Endodermal cell (in vitro differentiated cells): ENCODE measurements at regions not wholly inside any gene's neighbourhood (a gene's known extent, or its start where the extent isn't known, plus 50 kb on each side); places are given as distances from the start of the nearest gene placed in this dataset.

Experiments used
- DNase-seq: peaks from one replicate; pipeline ENCODE4 v3.0.0-alpha.2; 2017
- H3K27ac ChIP-seq: 2 replicates; pipeline ENCODE4 v1.5.1; 2013; ENCODE audit warnings: mild to moderate bottlenecking, low read depth, low read length, moderate library complexity
- H3K27me3 ChIP-seq: 2 replicates; pipeline ENCODE4 v1.6.1; 2013; ENCODE audit warnings: mild to moderate bottlenecking, low read length, moderate library complexity; ENCODE audit not compliant: insufficient read depth, control insufficient read depth, poor library complexity, severe bottlenecking
- H3K36me3 ChIP-seq: 2 replicates; pipeline ENCODE4 v1.7.0; 2013; ENCODE audit warnings: mild to moderate bottlenecking, low read length, moderate library complexity; ENCODE audit not compliant: control insufficient read depth, insufficient read depth
- H3K4me1 ChIP-seq: one replicate; pipeline ENCODE4 v1.7.0; 2013; ENCODE audit warnings: low read length; ENCODE audit not compliant: control insufficient read depth, insufficient read depth
- H3K4me3 ChIP-seq: 2 replicates; pipeline ENCODE4 v1.5.1; 2013; ENCODE audit warnings: mild to moderate bottlenecking, low read length, moderate library complexity
- H3K9ac ChIP-seq: 2 replicates; pipeline ENCODE4 v1.6.1; 2013; ENCODE audit warnings: mild to moderate bottlenecking, low read length, moderate library complexity; ENCODE audit not compliant: poor library complexity, severe bottlenecking; ENCODE audit errors: extremely low read depth
- H3K9me3 ChIP-seq: 2 replicates; pipeline ENCODE4 v1.6.1; 2013; ENCODE audit warnings: mild to moderate bottlenecking, low read length, moderate library complexity; ENCODE audit not compliant: control insufficient read depth
- H3K27ac Mint-ChIP-seq: 2 replicates; pipeline ENCODE4 v1.8.0; 2020; ENCODE audit warnings: mixed read lengths
- H3K27me3 Mint-ChIP-seq: 2 replicates; pipeline ENCODE4 v1.8.0; 2021; ENCODE audit warnings: mild to moderate bottlenecking, mixed read lengths; ENCODE audit not compliant: insufficient read depth
- H3K36me3 Mint-ChIP-seq: 2 replicates; pipeline ENCODE4 v1.8.0; 2020; ENCODE audit warnings: low read depth, mixed read lengths
- H3K4me1 Mint-ChIP-seq: 2 replicates; pipeline ENCODE4 v1.8.0; 2020; ENCODE audit warnings: mixed read lengths
- H3K4me3 Mint-ChIP-seq: 2 replicates; pipeline ENCODE4 v1.8.0; 2020; ENCODE audit warnings: mild to moderate bottlenecking, moderate library complexity, mixed read lengths
- H3K9me3 Mint-ChIP-seq: 2 replicates; pipeline ENCODE4 v1.8.0; 2020; ENCODE audit warnings: mild to moderate bottlenecking, mixed read lengths
- WGBS, 2 experiments: methylation state at CpG; one replicate each; pipeline versions ENCODE4 v1.1.5 to v1.1.7; 2013; ENCODE audit warnings: missing lambda C conversion rate in 2 of 2, mixed read lengths in 1 of 2; ENCODE audit not compliant: insufficient coverage in 1 of 2, insufficient read length in 1 of 2; 5-methylcytosine and 5-hydroxymethylcytosine counted together
- TF ChIP-seq, protein P1 (sequence below): fragments of 200-600 bp; sonication (generic); conservative IDR thresholded peaks from 2 replicates; pipeline ENCODE4 v1.5.0; 2021; ENCODE audit warnings: antibody characterized with exemption, mild to moderate bottlenecking

DNA sequence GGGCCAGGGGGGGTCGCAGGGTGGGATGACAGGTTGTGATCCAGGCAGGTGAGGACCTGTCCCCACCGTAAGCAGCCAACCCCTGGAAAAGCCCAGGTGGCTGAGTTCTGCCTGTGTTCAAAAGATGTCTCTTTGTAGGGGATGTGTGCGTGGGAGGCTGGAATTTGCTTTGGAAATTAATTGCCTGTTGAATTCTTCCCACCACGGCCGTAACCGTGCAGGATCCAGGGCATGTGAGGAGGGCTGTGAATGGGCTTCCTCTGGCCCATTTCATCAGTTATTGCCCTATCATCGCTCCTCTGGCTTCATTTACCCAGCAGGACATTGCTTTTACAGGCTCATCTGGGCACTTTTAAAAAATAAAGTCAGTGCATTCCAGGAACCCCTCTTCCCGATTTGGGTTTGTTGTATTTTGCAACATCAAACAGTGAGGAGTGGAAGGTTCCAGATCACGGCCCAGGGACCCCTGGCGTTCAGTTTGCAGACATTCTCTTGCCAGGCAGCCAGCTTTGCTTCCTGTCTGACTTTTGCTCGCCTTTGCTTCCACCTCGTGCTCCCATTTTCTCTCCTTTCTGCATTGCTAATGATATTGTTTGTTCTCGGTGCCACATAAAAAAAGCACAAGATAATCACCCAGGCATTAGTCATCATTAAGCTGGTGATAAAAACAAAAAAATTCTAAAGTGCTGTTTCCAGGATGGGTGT is 1306.6 kb downstream of the BRD1 start:
- H3K27me3 Mint-ChIP-seq, result no peaks in the 10 kb centered on the region
- Histone ChIP-seq H3K4me1 (no peaks in the 10 kb centered on the region), H3K9ac (no peak overlapping the region), H3K36me3 (peaks cover 7% of the 10 kb centered on the region), H3K9me3 (no peaks in the 10 kb centered on the region), H3K27me3 (no peaks in the 10 kb centered on the region), H3K4me3 (no peak overlapping the region), H3K27ac (peak overlapping the region; percentile 76)
- no peak overlapping the region for H3K4me3 Mint-ChIP-seq
- 64 to 89% methylated on average over 11 to 13 of the region's 13 CpGs for WGBS, 2 experiments
- TF ChIP-seq, protein P1, sequence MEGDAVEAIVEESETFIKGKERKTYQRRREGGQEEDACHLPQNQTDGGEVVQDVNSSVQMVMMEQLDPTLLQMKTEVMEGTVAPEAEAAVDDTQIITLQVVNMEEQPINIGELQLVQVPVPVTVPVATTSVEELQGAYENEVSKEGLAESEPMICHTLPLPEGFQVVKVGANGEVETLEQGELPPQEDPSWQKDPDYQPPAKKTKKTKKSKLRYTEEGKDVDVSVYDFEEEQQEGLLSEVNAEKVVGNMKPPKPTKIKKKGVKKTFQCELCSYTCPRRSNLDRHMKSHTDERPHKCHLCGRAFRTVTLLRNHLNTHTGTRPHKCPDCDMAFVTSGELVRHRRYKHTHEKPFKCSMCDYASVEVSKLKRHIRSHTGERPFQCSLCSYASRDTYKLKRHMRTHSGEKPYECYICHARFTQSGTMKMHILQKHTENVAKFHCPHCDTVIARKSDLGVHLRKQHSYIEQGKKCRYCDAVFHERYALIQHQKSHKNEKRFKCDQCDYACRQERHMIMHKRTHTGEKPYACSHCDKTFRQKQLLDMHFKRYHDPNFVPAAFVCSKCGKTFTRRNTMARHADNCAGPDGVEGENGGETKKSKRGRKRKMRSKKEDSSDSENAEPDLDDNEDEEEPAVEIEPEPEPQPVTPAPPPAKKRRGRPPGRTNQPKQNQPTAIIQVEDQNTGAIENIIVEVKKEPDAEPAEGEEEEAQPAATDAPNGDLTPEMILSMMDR, result no peak
- H3K4me1 Mint-ChIP-seq, result no peaks in the 10 kb centered on the region
- DNase-seq, result no peak
- H3K36me3 Mint-ChIP-seq, result no peaks in the 10 kb centered on the region
- H3K27ac Mint-ChIP-seq, result no peak overlapping the region
- no peaks in the 10 kb centered on the region for H3K9me3 Mint-ChIP-seq

DNA sequence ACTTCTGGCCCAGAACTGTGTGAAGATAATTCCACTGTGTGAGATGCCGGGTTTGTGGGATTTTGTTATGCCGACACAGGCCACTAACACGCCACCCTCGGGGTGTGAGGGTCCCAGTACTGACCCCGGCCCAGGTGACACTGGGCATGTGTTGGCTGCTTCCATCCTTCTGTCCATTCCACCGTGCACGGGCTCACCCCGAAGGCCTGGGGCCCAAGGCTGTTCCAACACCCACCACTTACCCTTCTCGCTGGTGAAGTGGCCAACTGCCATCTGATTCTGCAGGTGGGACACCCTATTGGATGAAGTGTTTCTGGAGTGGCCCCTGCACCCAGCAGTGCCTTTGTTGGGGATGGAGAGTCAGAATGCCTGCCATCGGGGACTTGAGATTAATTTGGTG is 1307.5 kb downstream of the BRD1 start:
- peaks cover 7% of the 10 kb centered on the region for H3K36me3 ChIP-seq
- no peaks in the 10 kb centered on the region for H3K4me1 Mint-ChIP-seq
- DNase-seq, result no peak
- TF ChIP-seq, protein P1, result no peak
- no peak overlapping the region for H3K4me3 Mint-ChIP-seq
- no peak overlapping the region for H3K4me3 ChIP-seq
- H3K27ac ChIP-seq, result peak overlapping the region; percentile 75
- WGBS, 2 experiments, result 94 to 100% methylated on average over 1 to 10 of the region's 10 CpGs
- no peak overlapping the region for H3K27ac Mint-ChIP-seq
- H3K9me3 ChIP-seq, result no peaks in the 10 kb centered on the region
- H3K27me3 ChIP-seq, result no peaks in the 10 kb centered on the region
- H3K4me1 ChIP-seq, result no peaks in the 10 kb centered on the region
- H3K36me3 Mint-ChIP-seq, result no peaks in the 10 kb centered on the region
- H3K9ac ChIP-seq, result no peak overlapping the region
- no peaks in the 10 kb centered on the region for H3K9me3 Mint-ChIP-seq
- H3K27me3 Mint-ChIP-seq, result no peaks in the 10 kb centered on the region

DNA sequence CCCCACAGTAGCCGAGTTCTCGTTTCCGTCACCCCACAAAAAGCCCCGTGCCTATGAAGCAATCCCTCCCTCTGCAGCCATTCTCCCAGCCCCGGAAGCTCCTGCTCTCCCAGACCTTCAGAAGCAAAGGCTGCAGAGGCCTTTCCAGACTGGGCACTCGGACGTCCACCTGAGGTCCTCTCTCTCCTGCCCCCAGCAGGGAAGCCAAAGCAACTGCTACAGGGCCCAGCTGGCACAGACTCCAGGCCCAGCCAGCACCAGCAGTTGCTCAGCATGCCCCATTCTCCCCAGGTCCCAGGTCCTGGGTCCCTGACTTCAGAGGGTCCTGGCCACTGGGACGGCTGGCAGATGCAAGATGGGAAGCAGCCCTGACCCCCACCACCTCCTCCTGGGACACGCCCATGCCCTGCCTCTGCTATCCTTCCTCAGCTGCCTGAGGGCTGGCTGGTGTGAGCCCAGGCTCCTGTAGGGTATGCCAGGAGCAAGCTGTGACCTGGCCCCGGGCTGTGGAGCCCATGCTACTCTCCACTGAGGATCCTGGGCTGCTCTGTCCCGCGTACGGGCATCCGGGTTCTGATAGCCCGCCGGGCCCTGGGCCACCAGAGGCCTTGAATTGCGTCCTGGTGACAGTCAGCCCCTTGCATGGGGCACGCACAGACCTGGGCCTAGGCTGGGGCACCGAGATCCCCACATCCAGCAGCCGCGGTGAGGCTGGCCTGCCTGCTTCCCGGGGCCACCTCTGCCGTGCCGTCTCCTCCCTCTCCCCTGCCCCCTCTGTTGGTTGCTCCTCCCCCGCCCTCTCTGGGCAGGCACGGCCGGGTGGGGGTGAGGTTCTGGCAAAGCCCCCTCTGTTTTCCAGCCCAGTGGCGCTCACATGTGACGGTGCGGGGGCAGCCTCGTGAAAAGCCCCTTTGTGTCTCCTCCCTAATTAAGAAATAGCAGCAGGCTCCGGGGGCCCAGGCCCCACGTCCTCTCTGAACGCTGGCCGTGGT is 1310.3 kb downstream of the BRD1 start:
- no peaks in the 10 kb centered on the region for H3K4me1 ChIP-seq
- Mint-ChIP-seq H3K36me3 (no peaks in the 10 kb centered on the region), H3K4me1 (no peaks in the 10 kb centered on the region), H3K9me3 (no peaks in the 10 kb centered on the region), H3K27ac (no peak overlapping the region), H3K27me3 (no peaks in the 10 kb centered on the region), H3K4me3 (no peak overlapping the region)
- no peak overlapping the region for H3K27ac ChIP-seq
- no peak overlapping the region for H3K9ac ChIP-seq
- H3K36me3 ChIP-seq, result peaks cover 7% of the 10 kb centered on the region
- 83 to 94% methylated on average over 9 to 35 of the region's 35 CpGs for WGBS, 2 experiments
- no peaks in the 10 kb centered on the region for H3K9me3 ChIP-seq
- no peak overlapping the region for H3K4me3 ChIP-seq
- no peaks in the 10 kb centered on the region for H3K27me3 ChIP-seq
- peak; percentile 69 for DNase-seq
- TF ChIP-seq, protein P1, result peak; percentile 58
